T-cell (primary cell): ENCODE measurements at regions not wholly inside any gene's neighbourhood (a gene's known extent, or its start where the extent isn't known, plus 50 kb on each side); places are given as distances from the start of the nearest gene placed in this dataset.

Experiments used
- ATAC-seq, 4 experiments: fragments of 200-7000 bp in 3 of 4; fragments of 150-1000 bp in 1 of 4; cut with Tn5 transposase; replicated peaks in 1 of 4; 1 replicate in 3 of 4; 2 replicates in 1 of 4; pipeline ENCODE4 v1.10.0; 2021; ENCODE audit warnings: moderate library complexity in 3 of 4, mild to moderate bottlenecking in 2 of 4, moderate number of reproducible peaks in 1 of 4
- CTCF ChIA-PET, 2 donors: fragments of 300-600 bp; sonication (Branson Sonifier 250); formaldehyde crosslinking; loops; one replicate each; lab custom pipeline; 2022; ENCODE audit warnings: antibody characterized with exemption in 2 of 2; lab: Charles Lee
- POLR2A ChIA-PET, 2 donors: fragments of 300-600 bp; sonication (Branson Sonifier 250); formaldehyde crosslinking; loops; one replicate each; lab custom pipeline; 2022; ENCODE audit warnings: antibody characterized with exemption in 2 of 2; lab: Charles Lee
- DNase-seq, 35 experiments: peaks; one replicate each; pipeline versions ENCODE4 v3.0.0 to v3.0.0-alpha.2; 2013 to 2023
- H3K27ac ChIP-seq: one replicate; pipeline ENCODE4 v1.5.1; 2013; ENCODE audit warnings: low read length
- H3K27me3 ChIP-seq, 2 experiments: replicated peaks in 1 of 2; 1 replicate in 1 of 2; 2 replicates in 1 of 2; pipeline versions ENCODE4 v1.6.1 to v1.7.0; 2013; ENCODE audit warnings: low read length in 1 of 2, mixed read lengths in 1 of 2; ENCODE audit not compliant: control insufficient read depth in 2 of 2, insufficient read depth in 2 of 2; ENCODE audit errors: extremely low read depth in 1 of 2
- H3K36me3 ChIP-seq, 2 donors: 1 replicate in 1 of 2; 2 replicates in 1 of 2; pipeline versions ENCODE4 v1.6.1 to v1.7.0; 2013; ENCODE audit warnings: low read length in 1 of 2; ENCODE audit not compliant: control insufficient read depth in 2 of 2, insufficient read depth in 1 of 2; ENCODE audit errors: extremely low read depth in 1 of 2
- H3K4me1 ChIP-seq, 2 experiments: 1 replicate in 1 of 2; 2 replicates in 1 of 2; pipeline versions ENCODE4 v1.6.1 to v1.7.0; 2013; ENCODE audit warnings: low read length in 2 of 2, mixed read lengths in 1 of 2; ENCODE audit not compliant: insufficient read depth in 2 of 2, control insufficient read depth in 1 of 2; ENCODE audit errors: extremely low read depth in 1 of 2
- H3K4me3 ChIP-seq, 2 donors: 1 replicate in 1 of 2; 2 replicates in 1 of 2; pipeline versions ENCODE4 v1.5.1 to v1.7.0; 2013; ENCODE audit warnings: mild to moderate bottlenecking in 2 of 2, low read length in 1 of 2, moderate library complexity in 1 of 2; ENCODE audit not compliant: control insufficient read depth in 1 of 2; ENCODE audit errors: extremely low read depth in 1 of 2
- H3K9me3 ChIP-seq: 2 replicates; pipeline ENCODE4 v1.7.0; 2013
- H3K27ac Mint-ChIP-seq, 2 donors: one replicate each; pipeline ENCODE4 v1.8.0; 2020 to 2021; ENCODE audit warnings: mild to moderate bottlenecking in 2 of 2, mixed read lengths in 2 of 2
- H3K27me3 Mint-ChIP-seq, 2 donors: one replicate each; pipeline ENCODE4 v1.8.0; 2021 to 2022; ENCODE audit warnings: mixed read lengths in 2 of 2
- H3K36me3 Mint-ChIP-seq: one replicate; pipeline ENCODE4 v1.8.0; 2021; ENCODE audit warnings: mixed read lengths
- H3K4me1 Mint-ChIP-seq, 3 donors: one replicate each; pipeline ENCODE4 v1.8.0; 2020 to 2022; ENCODE audit warnings: mixed read lengths in 3 of 3, mild to moderate bottlenecking in 1 of 3
- H3K4me3 Mint-ChIP-seq, 3 donors: one replicate each; pipeline ENCODE4 v1.8.0; 2020 to 2022; ENCODE audit warnings: mild to moderate bottlenecking in 3 of 3, mixed read lengths in 3 of 3, moderate library complexity in 3 of 3
- H3K9me3 Mint-ChIP-seq, 3 donors: one replicate each; pipeline ENCODE4 v1.8.0; 2020 to 2022; ENCODE audit warnings: mixed read lengths in 3 of 3
- WGBS: methylation state at CpG from one replicate; pipeline ENCODE4 v1.1.5; 2013; ENCODE audit warnings: missing lambda C conversion rate; ENCODE audit not compliant: insufficient coverage; 5-methylcytosine and 5-hydroxymethylcytosine counted together

DNA sequence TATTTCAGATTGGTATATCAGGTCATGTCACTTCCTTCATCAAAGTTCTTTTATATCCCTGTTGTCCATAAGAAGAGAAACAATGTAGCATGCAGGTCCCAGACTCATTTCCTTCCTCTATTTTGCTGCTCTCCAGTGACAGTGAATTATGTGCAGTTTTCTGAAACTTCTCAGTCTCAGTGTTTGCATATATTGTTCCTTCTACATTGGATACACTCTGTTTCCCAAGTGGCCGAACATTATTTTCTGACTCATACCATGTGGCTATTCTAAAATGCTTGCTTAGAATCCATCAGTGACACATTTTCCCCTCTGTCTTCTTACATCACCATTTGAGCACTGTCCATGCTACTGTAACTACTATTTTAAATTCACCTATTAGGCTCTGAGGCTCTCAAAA, 305.7 kb downstream of the PDHA2 start:
- Histone ChIP-seq H3K36me3 (no peaks in the 10 kb centered on the region), H3K27ac (no peak overlapping the region), H3K27me3 (no peaks in the 10 kb centered on the region), H3K4me3 (no peak overlapping the region), H3K9me3 (no peaks in the 10 kb centered on the region), H3K4me1 (no peaks in the 10 kb centered on the region)
- CTCF ChIA-PET, result no interaction called here
- no peak overlapping the region for H3K4me3 Mint-ChIP-seq
- no peak overlapping the region for H3K27ac Mint-ChIP-seq
- 0% methylated on average over 1 of the region's 1 CpG for WGBS
- peaks cover 0 to 4% (median 0%) of the 10 kb centered on the region in 3 donors for H3K9me3 Mint-ChIP-seq
- H3K4me1 Mint-ChIP-seq, result no peaks in the 10 kb centered on the region
- no peaks in the 10 kb centered on the region for H3K27me3 Mint-ChIP-seq
- POLR2A ChIA-PET, result no interaction called here
- no peak for ATAC-seq
- no peak for DNase-seq
- H3K36me3 Mint-ChIP-seq, result no peaks in the 10 kb centered on the region

DNA sequence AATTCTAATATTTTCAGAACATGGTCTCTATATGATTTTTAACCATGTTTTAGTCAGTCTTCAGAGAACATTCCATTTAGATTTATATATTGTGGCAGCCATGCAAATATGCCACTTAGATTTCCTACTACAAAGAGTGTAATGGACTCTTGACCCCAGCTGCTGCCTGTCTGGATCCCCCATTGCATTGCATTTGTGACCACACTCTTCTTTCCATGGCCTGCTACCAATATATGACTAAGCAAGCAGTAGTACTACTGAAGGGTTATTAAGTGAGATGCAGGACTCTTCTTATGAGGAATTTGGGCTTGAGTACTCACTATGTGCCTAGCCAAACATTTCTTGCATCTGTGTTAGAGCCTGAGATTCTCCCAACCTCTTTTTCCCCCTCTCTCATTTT, 306.8 kb downstream of the PDHA2 start:
- no peaks in the 10 kb centered on the region for H3K27me3 ChIP-seq
- H3K4me1 ChIP-seq, result no peaks in the 10 kb centered on the region
- Mint-ChIP-seq H3K4me3 (no peak overlapping the region), H3K36me3 (no peaks in the 10 kb centered on the region), H3K27me3 (no peaks in the 10 kb centered on the region), H3K9me3 (peaks cover 0 to 4% (median 0%) of the 10 kb centered on the region in 3 donors), H3K4me1 (no peaks in the 10 kb centered on the region), H3K27ac (no peak overlapping the region)
- no peak overlapping the region for H3K4me3 ChIP-seq
- H3K27ac ChIP-seq, result no peak overlapping the region
- no peak for DNase-seq
- POLR2A ChIA-PET, result no interaction called here
- no peaks in the 10 kb centered on the region for H3K36me3 ChIP-seq
- H3K9me3 ChIP-seq, result no peaks in the 10 kb centered on the region
- no peak for ATAC-seq
- CTCF ChIA-PET, result no interaction called here

DNA sequence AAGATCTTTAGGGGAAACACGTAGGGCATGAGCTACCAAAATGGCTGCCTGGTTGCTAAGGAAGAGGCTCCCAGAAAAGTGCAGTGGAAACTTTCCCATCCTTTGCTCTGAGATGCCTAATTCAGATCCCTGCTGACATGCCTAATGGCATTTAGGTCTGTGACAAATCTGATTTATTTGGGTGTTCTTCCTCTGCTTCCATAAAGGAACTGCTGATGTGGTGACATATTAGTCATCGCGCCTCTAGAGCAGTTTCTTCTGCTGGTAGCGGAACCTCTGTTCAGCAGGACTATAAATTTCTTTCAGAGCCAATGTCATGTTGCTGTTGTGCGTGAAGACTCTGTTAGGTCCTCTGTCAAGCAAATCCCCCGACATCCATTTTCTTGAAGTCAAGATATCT, 310.0 kb downstream of the PDHA2 start:
- Mint-ChIP-seq H3K27me3 (no peaks in the 10 kb centered on the region), H3K36me3 (no peaks in the 10 kb centered on the region), H3K27ac (no peak overlapping the region), H3K4me1 (no peaks in the 10 kb centered on the region), H3K9me3 (peaks cover 0 to 6% (median 0%) of the 10 kb centered on the region in 3 donors), H3K4me3 (no peak overlapping the region)
- Histone ChIP-seq H3K36me3 (no peaks in the 10 kb centered on the region), H3K9me3 (no peaks in the 10 kb centered on the region), H3K4me1 (no peaks in the 10 kb centered on the region), H3K4me3 (no peak overlapping the region), H3K27me3 (no peaks in the 10 kb centered on the region), H3K27ac (no peak overlapping the region)
- WGBS, result 100% methylated on average over 5 of the region's 6 CpGs
- ATAC-seq (no peak), DNase-seq (no peak)
- ChIA-PET CTCF (no interaction called here), POLR2A (no interaction called here)

DNA sequence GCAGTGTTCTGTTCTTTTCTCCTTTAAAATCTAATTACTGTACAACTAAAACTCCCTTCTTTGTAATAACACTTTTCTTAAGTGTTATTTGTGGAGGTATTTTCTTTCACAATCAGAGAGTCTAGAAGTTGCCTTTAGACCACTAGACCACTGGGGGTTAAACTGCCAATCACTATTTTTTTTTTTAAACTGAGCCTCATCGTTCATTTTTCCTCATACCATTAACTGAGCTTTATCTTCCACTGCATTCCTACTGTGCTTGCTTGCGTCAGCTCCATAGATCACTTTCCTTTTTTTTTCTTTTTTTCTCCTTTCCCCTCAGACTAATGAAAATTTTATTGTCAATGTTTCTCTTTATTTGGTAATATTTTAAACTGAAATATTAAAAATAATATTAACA, 310.6 kb downstream of the PDHA2 start:
- ChIA-PET CTCF (no interaction called here), POLR2A (no interaction called here)
- H3K27ac Mint-ChIP-seq, result no peak overlapping the region
- H3K4me1 ChIP-seq, result no peaks in the 10 kb centered on the region
- ATAC-seq (no peak), DNase-seq (no peak)
- WGBS, result 86% methylated on average over 1 of the region's 2 CpGs
- H3K4me3 ChIP-seq, result no peak overlapping the region
- no peaks in the 10 kb centered on the region for H3K4me1 Mint-ChIP-seq
- H3K9me3 Mint-ChIP-seq, result peaks cover 0 to 8% (median 0%) of the 10 kb centered on the region in 3 donors
- H3K27ac ChIP-seq, result no peak overlapping the region
- H3K27me3 ChIP-seq, result no peaks in the 10 kb centered on the region
- H3K36me3 Mint-ChIP-seq, result no peaks in the 10 kb centered on the region
- H3K36me3 ChIP-seq, result no peaks in the 10 kb centered on the region
- no peaks in the 10 kb centered on the region for H3K27me3 Mint-ChIP-seq
- H3K9me3 ChIP-seq, result no peaks in the 10 kb centered on the region
- H3K4me3 Mint-ChIP-seq, result no peak overlapping the region

DNA sequence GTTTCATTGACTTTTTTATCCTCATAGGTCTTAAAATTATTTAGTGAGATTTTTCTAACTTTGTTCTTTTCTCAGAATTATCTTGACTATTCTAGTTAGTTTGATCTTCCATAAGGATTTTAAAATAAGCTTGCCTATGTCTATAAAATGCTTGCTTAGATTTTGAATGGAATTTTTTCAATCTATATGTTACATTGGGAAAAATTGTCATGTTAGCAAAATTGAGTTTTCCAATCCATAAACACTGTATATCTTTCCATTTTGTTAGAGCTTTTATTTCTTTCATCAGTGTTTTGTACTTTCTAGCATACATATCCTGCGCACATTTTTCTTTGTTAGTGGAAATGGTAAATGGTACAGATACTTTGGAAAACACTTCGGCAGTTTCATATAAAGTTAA, 312.9 kb downstream of the PDHA2 start:
- Histone ChIP-seq H3K27ac (no peak overlapping the region), H3K4me1 (no peaks in the 10 kb centered on the region), H3K27me3 (no peaks in the 10 kb centered on the region), H3K4me3 (no peak overlapping the region), H3K9me3 (no peaks in the 10 kb centered on the region), H3K36me3 (no peaks in the 10 kb centered on the region)
- no CpG with 5 or more reads among the region's 2 CpGs for WGBS
- Mint-ChIP-seq H3K4me1 (no peaks in the 10 kb centered on the region), H3K27me3 (no peaks in the 10 kb centered on the region), H3K27ac (no peak overlapping the region), H3K36me3 (no peaks in the 10 kb centered on the region), H3K4me3 (no peak overlapping the region), H3K9me3 (peaks cover 0 to 5% (median 0%) of the 10 kb centered on the region in 3 donors)
- DNase-seq (no peak), ATAC-seq (no peak)
- POLR2A ChIA-PET, result interaction anchor here in 1 of 2 donors (0.6 kb wide), 1 partner anchor 8 kb away, joined by 4 read pairs; no protein-coding TSS in a partner anchor
- CTCF ChIA-PET, result no interaction called here

DNA sequence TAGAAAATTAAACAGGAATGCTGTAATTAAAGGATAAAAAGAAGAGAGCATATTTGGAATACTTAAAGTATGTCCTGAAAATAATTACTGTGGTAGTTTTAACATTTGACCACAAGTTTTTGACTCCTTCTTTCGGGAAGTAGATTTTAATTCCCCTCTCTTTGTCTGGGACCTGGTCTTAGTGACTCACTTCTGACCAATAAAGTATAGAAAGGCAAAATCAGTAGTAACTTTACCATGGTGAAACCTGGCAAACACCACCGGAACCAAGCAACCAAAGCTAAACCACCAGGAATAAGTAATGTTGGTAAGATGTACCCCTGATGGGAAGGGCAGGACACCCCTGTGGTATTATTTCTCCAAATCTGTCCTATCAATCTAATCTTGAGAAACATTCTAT, 314.8 kb downstream of the PDHA2 start:
- H3K4me1 Mint-ChIP-seq, result no peaks in the 10 kb centered on the region
- Histone ChIP-seq H3K4me3 (no peak overlapping the region), H3K4me1 (no peaks in the 10 kb centered on the region), H3K27me3 (no peaks in the 10 kb centered on the region), H3K9me3 (no peaks in the 10 kb centered on the region), H3K27ac (no peak overlapping the region), H3K36me3 (no peaks in the 10 kb centered on the region)
- H3K9me3 Mint-ChIP-seq, result peaks cover 0 to 5% (median 0%) of the 10 kb centered on the region in 3 donors
- H3K4me3 Mint-ChIP-seq, result no peak overlapping the region
- no CpG with 5 or more reads among the region's 2 CpGs for WGBS
- H3K27me3 Mint-ChIP-seq, result no peaks in the 10 kb centered on the region
- no peak for DNase-seq
- no peak for ATAC-seq
- POLR2A ChIA-PET, result no interaction called here
- CTCF ChIA-PET, result no interaction called here
- H3K27ac Mint-ChIP-seq, result no peak overlapping the region
- H3K36me3 Mint-ChIP-seq, result no peaks in the 10 kb centered on the region

DNA sequence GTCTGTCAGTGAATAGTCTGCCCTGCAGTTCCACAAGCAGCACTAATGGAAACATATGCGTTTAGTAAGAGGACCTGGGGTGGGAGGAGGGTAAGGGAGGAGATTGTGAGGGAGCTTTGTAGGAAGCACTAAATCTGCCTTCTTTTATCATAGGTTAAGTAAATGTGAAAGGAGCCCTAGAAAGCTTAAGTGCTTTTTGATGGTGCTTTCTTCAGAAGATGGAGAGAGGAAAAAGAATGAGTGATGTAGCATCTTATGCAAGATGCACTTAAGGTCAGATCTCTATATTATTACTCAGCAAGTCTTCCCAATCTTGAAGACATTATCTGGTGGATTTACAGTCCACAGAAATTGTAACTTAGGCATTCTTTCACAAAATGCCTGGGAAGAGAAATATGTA, 322.7 kb downstream of the PDHA2 start:
- no peaks in the 10 kb centered on the region for H3K27me3 Mint-ChIP-seq
- ATAC-seq (no peak), DNase-seq (no peak)
- no peak overlapping the region for H3K27ac Mint-ChIP-seq
- H3K4me3 ChIP-seq, result no peak overlapping the region
- no peaks in the 10 kb centered on the region for H3K4me1 Mint-ChIP-seq
- peaks cover 0 to 4% (median 2%) of the 10 kb centered on the region in 3 donors for H3K9me3 Mint-ChIP-seq
- H3K4me1 ChIP-seq, result no peaks in the 10 kb centered on the region
- CTCF ChIA-PET, result no interaction called here
- no CpG with 5 or more reads among the region's 1 CpG for WGBS
- no peaks in the 10 kb centered on the region for H3K36me3 Mint-ChIP-seq
- no peak overlapping the region for H3K4me3 Mint-ChIP-seq
- no peaks in the 10 kb centered on the region for H3K27me3 ChIP-seq
- H3K9me3 ChIP-seq, result no peaks in the 10 kb centered on the region
- H3K36me3 ChIP-seq, result no peaks in the 10 kb centered on the region
- POLR2A ChIA-PET, result no interaction called here
- H3K27ac ChIP-seq, result no peak overlapping the region
